CD14-positive monocyte (primary cell): ENCODE measurements at regions not wholly inside any gene's neighbourhood (a gene's known extent, or its start where the extent isn't known, plus 50 kb on each side); places are given as distances from the start of the nearest gene placed in this dataset.

ENCODE experiments used
- DNase-seq, 3 donors: peaks; one replicate each; pipeline ENCODE4 v3.0.0-alpha.2; 2011 to 2022
- H2AFZ ChIP-seq: 2 replicates; pipeline ENCODE4 v1.6.0; 2012; ENCODE audit warnings: mild to moderate bottlenecking, low read depth, low read length, inconsistent platforms; ENCODE audit not compliant: insufficient read depth, poor library complexity, severe bottlenecking
- H3K27ac ChIP-seq, 2 donors: 1 replicate in 1 of 2; 2 replicates in 1 of 2; pipeline ENCODE4 v1.5.1; 2012 to 2013; ENCODE audit warnings: low read length in 2 of 2, control low read depth in 1 of 2, inconsistent platforms in 1 of 2, low read depth in 1 of 2, mild to moderate bottlenecking in 1 of 2
- H3K27me3 ChIP-seq, 2 donors: one replicate each; pipeline versions ENCODE4 v1.6.0 to v1.6.1; 2011 to 2013; ENCODE audit warnings: low read length in 2 of 2; ENCODE audit not compliant: control insufficient read depth in 2 of 2, insufficient read depth in 2 of 2
- H3K36me3 ChIP-seq, 2 donors: replicated peaks in 1 of 2; 1 replicate in 1 of 2; 2 replicates in 1 of 2; pipeline versions ENCODE4 v1.5.1 to v1.6.1; 2012 to 2013; ENCODE audit warnings: low read length in 2 of 2, control low read depth in 1 of 2, inconsistent platforms in 1 of 2, mild to moderate bottlenecking in 1 of 2; ENCODE audit not compliant: insufficient read depth in 2 of 2, control insufficient read depth in 1 of 2
- H3K4me1 ChIP-seq, 2 donors: 1 replicate in 1 of 2; 2 replicates in 1 of 2; pipeline versions ENCODE4 v1.5.1 to v1.6.1; 2012 to 2013; ENCODE audit warnings: low read length in 2 of 2, control low read depth in 1 of 2, inconsistent platforms in 1 of 2, mild to moderate bottlenecking in 1 of 2, moderate library complexity in 1 of 2; ENCODE audit not compliant: insufficient read depth in 2 of 2, control insufficient read depth in 1 of 2
- H3K4me2 ChIP-seq: replicated peaks from 2 replicates; pipeline ENCODE3; 2012; ENCODE audit warnings: low read length, moderate library complexity, mild to moderate bottlenecking; ENCODE audit not compliant: poor library complexity, severe bottlenecking; ENCODE audit errors: extremely low read depth
- H3K4me3 ChIP-seq, 3 experiments: fragments of 200-600 bp in 1 of 3; sonication (generic) in 1 of 3; replicated peaks in 1 of 3; 1 replicate in 2 of 3; 2 replicates in 1 of 3; pipeline ENCODE4 v1.5.1; 2011 to 2013; ENCODE audit warnings: low read length in 3 of 3, mild to moderate bottlenecking in 3 of 3, control low read depth in 2 of 3, low read depth in 2 of 3, inconsistent platforms in 1 of 3, moderate library complexity in 1 of 3
- H3K79me2 ChIP-seq: 2 replicates; pipeline ENCODE4 v1.6.0; 2012; ENCODE audit warnings: mild to moderate bottlenecking, control low read depth, inconsistent platforms, low read length, moderate library complexity; ENCODE audit not compliant: insufficient read depth
- H3K9ac ChIP-seq: 2 replicates; pipeline ENCODE4 v1.6.0; 2017; ENCODE audit warnings: low read length, mild to moderate bottlenecking; ENCODE audit not compliant: insufficient read depth, poor library complexity, severe bottlenecking
- H3K9me3 ChIP-seq, 2 donors: replicated peaks in 1 of 2; 1 replicate in 1 of 2; 2 replicates in 1 of 2; pipeline versions ENCODE4 v1.5.1 to v1.6.1; 2012 to 2013; ENCODE audit warnings: low read length in 2 of 2, control low read depth in 1 of 2; ENCODE audit not compliant: control insufficient read depth in 1 of 2, insufficient read depth in 1 of 2
- H4K20me1 ChIP-seq: 2 replicates; pipeline ENCODE4 v1.6.0; 2012; ENCODE audit warnings: mild to moderate bottlenecking, low read length, control low read depth, moderate library complexity; ENCODE audit not compliant: insufficient read depth
- H3K27ac Mint-ChIP-seq, 7 donors: one replicate each; pipeline ENCODE4 v1.8.0; 2020; ENCODE audit warnings: mild to moderate bottlenecking in 7 of 7, mixed read lengths in 7 of 7, moderate library complexity in 6 of 7, inconsistent platforms in 2 of 7
- H3K27me3 Mint-ChIP-seq, 3 donors: one replicate each; pipeline ENCODE4 v1.8.0; 2021 to 2022; ENCODE audit warnings: low read depth in 3 of 3, mild to moderate bottlenecking in 3 of 3, mixed read lengths in 3 of 3, moderate library complexity in 3 of 3, inconsistent platforms in 1 of 3
- H3K36me3 Mint-ChIP-seq, 2 donors: one replicate each; pipeline ENCODE4 v1.8.0; 2020; ENCODE audit warnings: mixed read lengths in 2 of 2, inconsistent platforms in 1 of 2, mild to moderate bottlenecking in 1 of 2
- H3K4me1 Mint-ChIP-seq: one replicate; pipeline ENCODE4 v1.8.0; 2020; ENCODE audit warnings: mild to moderate bottlenecking, mixed read lengths
- H3K4me3 Mint-ChIP-seq, 2 donors: one replicate each; pipeline ENCODE4 v1.8.0; 2020; ENCODE audit warnings: mild to moderate bottlenecking in 2 of 2, mixed read lengths in 2 of 2, moderate library complexity in 1 of 2
- H3K9me3 Mint-ChIP-seq, 7 donors: one replicate each; pipeline ENCODE4 v1.8.0; 2020 to 2022; ENCODE audit warnings: mixed read lengths in 7 of 7, mild to moderate bottlenecking in 6 of 7, moderate library complexity in 6 of 7, inconsistent platforms in 2 of 7
- CTCF ChIP-seq: fragments of 200-600 bp; IDR thresholded peaks from one replicate; pipeline ENCODE4 v1.8.0; 2022; ENCODE audit warnings: antibody characterized with exemption, mild to moderate bottlenecking
- WGBS: methylation state at CpG from one replicate; pipeline ENCODE4 v1.1.5; 2013; ENCODE audit warnings: missing lambda C conversion rate; ENCODE audit not compliant: insufficient coverage; 5-methylcytosine and 5-hydroxymethylcytosine counted together
- intact Hi-C, 2 donors: fragments of 100-400 bp; cut with micrococcal nuclease; formaldehyde crosslinking; loops; one replicate each; pipeline versions ENCODE4 v1.15.0 to v1.15.1; 2023

GRCh38 chr13:111963031-111963430 lies 103.9 kb upstream of the SOX1 start:
- Mint-ChIP-seq H3K4me3 (no peak overlapping the region), H3K36me3 (no peaks in the 10 kb centered on the region), H3K27me3 (no peaks in the 10 kb centered on the region), H3K4me1 (no peaks in the 10 kb centered on the region), H3K27ac (peak overlapping the region in 2 of 7 donors; percentile 31 to 66), H3K9me3 (peaks cover 2 to 13% (median 4%) of the 10 kb centered on the region in 7 donors)
- DNase-seq, result no peak
- intact Hi-C loops, result no loop called here
- no peaks in the 10 kb centered on the region for H3K4me1 ChIP-seq
- 89% methylated on average over 12 of the region's 13 CpGs for WGBS
- H3K9ac ChIP-seq, result no peak overlapping the region
- no peak overlapping the region for H3K4me3 ChIP-seq
- TF ChIP-seq CTCF, result no peak
- no peaks in the 10 kb centered on the region for H3K79me2 ChIP-seq
- H2AFZ ChIP-seq, result no peak overlapping the region
- no peaks in the 10 kb centered on the region for H4K20me1 ChIP-seq
- H3K4me2 ChIP-seq, result no peak overlapping the region
- H3K27ac ChIP-seq, result no peak overlapping the region
- no peaks in the 10 kb centered on the region for H3K36me3 ChIP-seq
- H3K9me3 ChIP-seq, result no peaks in the 10 kb centered on the region
- H3K27me3 ChIP-seq, result no peaks in the 10 kb centered on the region

- TF ChIP-seq CTCF, result no peak
- Histone ChIP-seq H3K4me3 (no peak overlapping the region), H3K27me3 (no peaks in the 10 kb centered on the region), H3K27ac (no peak overlapping the region), H3K9ac (no peak overlapping the region), H4K20me1 (no peaks in the 10 kb centered on the region), H3K79me2 (no peaks in the 10 kb centered on the region), H3K4me1 (no peaks in the 10 kb centered on the region), H3K36me3 (no peaks in the 10 kb centered on the region), H3K4me2 (no peak overlapping the region), H2AFZ (no peak overlapping the region), H3K9me3 (no peaks in the 10 kb centered on the region)
- H3K27ac Mint-ChIP-seq, result no peak overlapping the region
- H3K4me1 Mint-ChIP-seq, result no peaks in the 10 kb centered on the region
- no peaks in the 10 kb centered on the region for H3K36me3 Mint-ChIP-seq
- H3K9me3 Mint-ChIP-seq, result peaks cover 2 to 13% (median 4%) of the 10 kb centered on the region in 7 donors
- intact Hi-C loops, result no loop called here
- no peak overlapping the region for H3K4me3 Mint-ChIP-seq
- no peak for DNase-seq
- WGBS, result 94% methylated on average over 27 of the region's 28 CpGs
- H3K27me3 Mint-ChIP-seq, result peaks cover 0 to under 1% (median 0%) of the 10 kb centered on the region in 3 donors
These were observed 102.4 kb upstream of the SOX1 start for GRCh38 chr13:111964411-111965035.
